A204.1 (cell line): ENCODE measurements at regions not wholly inside any gene's neighbourhood (a gene's known extent, or its start where the extent isn't known, plus 50 kb on each side); places are given as distances from the start of the nearest gene placed in this dataset.

Experiments
- FAIRE-seq: peaks from 2 replicates; lab custom pipeline; 2012; peaks lifted over from hg19 to GRCh38; lab: Jason Lieb, UNC

- no peak for FAIRE-seq
Measured at GRCh38 chr13:53512635-53513034, 484.0 kb downstream of the OLFM4 start.

DNA sequence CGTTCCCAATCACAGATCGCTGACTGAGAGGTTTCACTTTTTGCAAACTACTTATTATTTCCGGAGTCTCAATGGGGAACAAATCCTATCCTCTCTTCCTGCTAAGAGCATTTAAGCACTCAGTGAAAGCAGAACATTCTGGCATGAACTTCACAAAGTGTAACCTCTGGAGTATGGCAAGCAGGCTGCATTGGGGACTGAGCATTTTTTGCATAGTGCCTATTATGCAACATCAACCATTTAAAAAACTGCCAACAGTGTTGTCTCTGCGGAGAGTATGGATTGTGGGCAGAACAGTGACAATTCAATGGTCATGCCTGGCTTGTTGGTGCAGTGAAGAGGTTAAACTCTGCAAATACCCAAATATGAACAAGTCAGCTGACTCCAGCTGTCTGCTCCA is 484.6 kb downstream of the OLFM4 start:
- FAIRE-seq = no peak

DNA sequence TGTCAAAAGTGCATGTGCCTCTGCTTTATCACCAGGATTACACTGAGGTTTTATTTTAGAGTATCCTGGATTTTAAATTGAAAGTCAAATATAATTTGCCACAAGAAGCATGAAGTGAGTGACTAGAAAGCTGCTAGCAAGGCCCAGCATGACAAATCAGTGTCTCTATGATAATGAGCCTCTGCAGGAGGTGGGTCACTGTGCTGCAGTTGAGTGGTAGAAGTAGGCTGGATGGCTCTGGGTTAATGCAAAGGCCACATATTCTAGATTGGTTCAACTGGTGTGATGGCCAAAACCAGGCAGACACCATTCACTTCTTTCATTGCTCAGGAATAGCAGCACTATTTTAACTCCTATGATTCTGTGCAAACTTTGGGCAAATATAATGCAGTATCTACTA is 491.5 kb downstream of the OLFM4 start:
- FAIRE-seq = no peak

- FAIRE-seq = no peak
Measured at GRCh38 chr13:53522034-53522433, 493.4 kb downstream of the OLFM4 start.

GRCh38 chr13:53537586-53537985 is 509.0 kb downstream of the OLFM4 start:
- FAIRE-seq = no peak

GRCh38 chr13:53545340-53545941 is 516.8 kb downstream of the OLFM4 start:
- no peak for FAIRE-seq

DNA sequence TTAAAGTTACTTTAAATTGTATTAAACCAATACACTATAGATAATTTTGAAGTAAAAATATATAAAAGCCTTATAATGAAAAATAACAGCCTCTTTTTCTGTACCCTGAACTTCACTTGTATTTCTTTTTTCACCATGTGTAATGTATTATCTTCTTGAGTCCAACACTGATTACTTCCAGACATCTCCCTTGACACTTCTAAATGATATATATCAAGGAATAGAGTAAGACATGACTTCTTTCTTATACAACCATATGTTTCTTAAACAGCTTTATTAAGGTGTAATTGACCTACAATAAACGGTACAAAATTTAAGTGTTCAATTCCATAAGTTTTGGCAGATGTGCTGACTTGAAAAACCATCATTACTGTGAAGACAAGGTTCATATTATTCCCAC is 531.9 kb downstream of the OLFM4 start:
- FAIRE-seq = no peak

- no peak for FAIRE-seq
Measured at GRCh38 chr13:53562419-53562818, 533.8 kb downstream of the OLFM4 start.

DNA sequence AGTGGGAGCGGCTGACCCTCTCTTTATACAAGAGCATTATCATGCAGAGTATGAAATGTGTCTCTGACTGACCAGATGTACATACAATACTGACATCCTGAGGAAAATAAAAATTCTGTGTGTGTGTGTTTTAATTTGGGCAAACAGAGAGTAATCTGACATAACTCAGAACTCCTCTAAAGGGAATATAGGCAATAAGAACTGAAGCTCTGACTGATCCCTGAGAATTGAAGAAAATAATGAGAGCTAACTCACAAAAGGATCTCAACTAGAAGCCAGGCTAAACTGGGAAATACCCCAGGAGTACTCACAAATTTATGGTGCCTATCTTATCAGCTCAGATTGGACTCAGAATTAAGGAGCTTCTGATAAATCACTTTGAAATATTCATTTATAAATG is 539.9 kb downstream of the OLFM4 start:
- FAIRE-seq = no peak

DNA sequence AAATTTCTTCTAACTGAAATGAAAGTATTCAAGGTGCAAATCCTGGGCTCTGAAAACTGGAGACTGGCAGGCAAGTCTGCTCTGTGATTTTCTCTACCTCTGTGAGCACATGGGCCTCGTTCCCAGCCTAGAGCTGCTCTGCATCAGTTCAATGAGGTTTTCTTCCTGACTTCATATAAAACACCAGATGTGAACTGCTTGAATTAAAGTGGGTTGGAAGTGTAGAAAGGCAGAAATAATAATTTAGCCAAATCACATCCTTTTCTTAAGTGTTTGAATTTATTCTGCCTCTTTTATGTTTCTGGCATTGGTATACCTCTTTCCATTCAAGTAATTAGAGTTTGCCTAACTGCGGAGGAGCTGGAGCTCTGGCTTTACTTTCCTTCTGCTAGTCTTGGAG is 540.8 kb downstream of the OLFM4 start:
- no peak for FAIRE-seq

GRCh38 chr13:53601113-53601512 is 572.5 kb downstream of the OLFM4 start:
- FAIRE-seq = no peak

- FAIRE-seq = no peak
Measured at GRCh38 chr13:53605326-53605725, 576.7 kb downstream of the OLFM4 start.

GRCh38 chr13:53612200-53612599 is 583.6 kb downstream of the OLFM4 start:
- no peak for FAIRE-seq

GRCh38 chr13:53622456-53622855 is 593.8 kb downstream of the OLFM4 start:
- no peak for FAIRE-seq

DNA sequence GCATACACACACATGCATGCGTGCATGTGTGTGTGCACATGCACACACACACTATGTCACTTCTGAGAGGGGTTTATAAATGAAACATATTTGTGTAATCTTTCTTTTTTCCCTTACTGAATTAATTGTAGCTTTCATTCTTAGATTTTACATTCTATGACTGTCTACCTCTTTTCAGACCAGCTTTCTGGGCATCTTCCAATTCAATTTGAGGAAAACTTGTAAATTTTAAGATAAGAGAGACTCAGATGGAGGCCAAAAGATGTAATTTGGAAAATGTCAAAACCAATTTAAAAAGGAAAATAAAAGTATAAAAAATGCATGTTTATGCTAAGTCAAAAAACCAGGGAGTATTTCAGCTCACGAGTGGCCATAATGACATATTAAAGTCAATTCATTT is 594.5 kb downstream of the OLFM4 start:
- no peak for FAIRE-seq

DNA sequence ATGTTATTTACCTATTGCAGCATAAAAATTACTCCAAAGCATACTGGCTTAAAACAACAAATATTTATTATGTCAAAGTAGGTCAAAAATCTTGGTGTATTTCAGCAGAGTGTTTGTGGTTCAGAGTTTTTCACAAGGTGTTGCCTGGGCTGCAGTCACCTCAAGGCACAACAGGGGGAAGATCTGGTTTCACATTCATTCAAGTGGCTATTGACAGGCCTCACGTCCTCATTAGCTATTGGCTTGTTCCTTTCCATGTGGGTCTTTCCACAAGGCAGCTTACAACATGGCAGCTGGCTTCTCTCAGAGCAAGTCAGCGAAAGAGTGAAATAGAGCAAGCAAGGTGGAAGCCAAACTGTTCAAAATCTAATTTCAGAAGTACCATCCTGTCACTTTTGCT is 602.9 kb downstream of the OLFM4 start:
- FAIRE-seq = no peak

DNA sequence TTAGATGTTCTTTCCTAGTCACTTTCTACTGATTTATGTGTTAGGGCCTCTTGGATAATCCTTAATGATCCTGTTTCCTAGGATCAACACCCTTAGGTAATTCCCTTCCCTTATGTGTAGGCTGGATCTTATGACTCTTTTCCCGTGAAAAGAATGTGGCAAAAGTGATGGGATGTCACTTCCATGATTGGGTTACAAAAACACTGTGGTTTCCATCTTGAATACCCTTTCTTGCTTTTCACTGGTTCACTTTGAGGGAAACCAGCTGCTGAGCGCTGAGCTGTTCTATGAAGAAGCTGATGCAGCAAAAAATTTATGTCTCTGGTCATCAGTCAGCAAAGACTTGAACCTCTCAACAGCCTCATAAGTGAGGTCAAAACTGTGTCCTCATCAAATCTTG is 609.4 kb downstream of the OLFM4 start:
- FAIRE-seq = no peak

DNA sequence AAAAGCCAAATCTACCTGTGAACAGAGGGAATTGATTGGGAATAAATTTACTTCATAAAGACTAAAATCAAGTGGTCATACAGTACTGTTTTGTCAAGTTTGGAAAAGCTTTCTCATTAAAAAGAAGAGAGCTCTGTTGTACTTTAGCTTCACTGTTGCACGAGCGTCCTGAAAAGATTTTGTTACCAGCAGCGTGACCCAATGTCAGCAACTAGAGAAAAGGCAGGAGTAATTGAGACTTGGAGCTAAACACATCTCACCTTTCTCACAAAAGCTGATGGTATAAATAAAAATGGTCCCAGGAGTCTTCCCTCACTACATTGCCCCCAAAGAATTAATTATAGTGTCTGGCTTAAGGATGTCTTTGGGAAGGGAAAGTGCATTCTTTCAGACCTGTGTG is 613.7 kb downstream of the OLFM4 start:
- FAIRE-seq = no peak

DNA sequence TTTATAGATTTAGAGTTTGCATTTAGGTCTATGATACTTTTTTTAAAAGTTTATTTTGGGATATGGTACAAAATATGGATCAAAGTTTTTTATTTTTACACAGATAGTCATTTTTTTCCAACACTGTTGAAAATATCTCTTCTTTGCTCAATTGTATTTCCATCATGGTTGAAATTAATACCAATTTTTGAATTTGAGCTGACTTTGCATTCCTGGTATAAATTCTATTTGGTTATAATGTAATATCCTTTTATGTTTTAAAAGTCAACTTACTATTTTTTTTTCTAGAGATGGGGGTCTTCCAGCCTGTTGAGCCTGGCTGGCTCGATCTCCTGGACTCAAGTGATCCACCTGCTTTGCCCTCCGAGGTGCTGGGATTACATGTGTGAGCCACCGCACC is 620.1 kb downstream of the OLFM4 start:
- FAIRE-seq = no peak

- FAIRE-seq = no peak
Measured at GRCh38 chr13:53672005-53672404, 643.4 kb downstream of the OLFM4 start.

DNA sequence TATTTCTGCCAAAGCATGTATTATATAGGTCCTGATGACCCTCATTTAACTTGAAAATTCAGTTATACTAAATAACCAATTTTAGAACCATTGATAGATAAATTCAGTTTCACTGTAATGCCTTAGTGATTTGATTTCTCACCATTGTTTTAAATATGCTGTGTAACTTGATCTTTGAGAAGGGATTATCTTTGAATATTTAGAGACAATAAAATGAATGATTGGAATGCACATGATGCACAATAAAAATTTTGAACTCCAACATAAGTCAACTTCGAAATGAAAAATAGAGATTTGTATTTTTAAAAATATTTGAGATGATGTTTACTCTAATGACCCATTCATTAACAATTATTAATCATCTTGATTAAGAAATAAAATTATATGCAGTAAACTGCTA is 654.5 kb downstream of the OLFM4 start:
- FAIRE-seq = no peak

- no peak for FAIRE-seq
Measured at GRCh38 chr13:53683608-53684007, 655.0 kb downstream of the OLFM4 start.

DNA sequence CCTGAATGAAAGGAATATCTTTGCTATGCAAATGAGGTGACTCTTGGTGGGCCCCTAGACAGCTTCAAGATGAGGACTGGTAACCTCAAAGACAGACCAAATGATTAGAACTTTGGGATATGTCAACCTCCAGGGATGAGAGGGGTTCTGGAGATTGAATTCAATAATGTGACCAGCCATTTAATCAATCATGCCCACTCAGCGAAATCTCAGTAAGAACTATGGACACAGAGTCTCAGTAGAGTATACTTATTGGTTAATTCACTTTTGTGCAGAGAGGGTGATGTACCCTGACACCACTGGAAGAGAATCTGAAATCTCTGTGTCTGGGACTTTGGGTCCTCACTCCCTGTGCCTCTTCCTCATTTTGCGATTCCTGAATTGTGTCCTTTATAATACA is 662.8 kb downstream of the OLFM4 start:
- no peak for FAIRE-seq

- no peak for FAIRE-seq
Measured at GRCh38 chr13:53694814-53695532, 666.4 kb downstream of the OLFM4 start.
